ENCODE measurements at regions not wholly inside any gene's neighbourhood (a gene's known extent, or its start where the extent isn't known, plus 50 kb on each side); places are given as distances from the start of the nearest gene placed in this dataset.

DNA sequence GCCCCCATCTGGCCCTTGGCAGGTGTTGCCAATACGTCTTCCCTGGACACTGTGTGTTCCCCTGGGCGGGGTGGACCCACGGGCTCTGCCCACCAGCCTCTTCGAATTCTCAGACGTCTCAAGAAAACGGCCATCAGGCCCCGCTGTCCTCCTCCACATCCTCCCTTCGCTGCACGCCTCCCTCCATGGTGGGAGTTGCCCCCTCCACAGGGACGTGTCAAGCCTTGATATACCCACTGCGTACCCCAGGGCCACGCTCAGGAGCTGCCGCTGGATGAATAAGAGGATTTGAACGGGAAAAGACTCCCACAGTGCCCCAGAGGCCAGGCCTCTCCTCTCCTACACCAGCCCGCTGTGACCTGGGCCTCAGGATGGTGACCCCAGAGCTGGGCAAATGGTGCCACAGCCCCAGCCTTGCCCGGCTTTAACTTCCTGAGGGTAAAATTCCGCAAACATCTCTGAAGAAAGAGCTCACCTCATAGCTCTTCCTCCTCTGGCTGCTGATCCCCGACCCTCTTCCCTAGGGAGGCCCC is 399.3 kb upstream of the MYT1L start:
- H3K4me3 ChIP-seq (replicated peaks in 1 of 4; ENCODE audit: control extremely low read depth in 1 of 4, insufficient read depth in 1 of 4, low read depth in 3 of 4, low read length in 4 of 4) = no peak overlapping the region
- no peak for DNase-seq (ENCODE audit: low read depth in 2 of 2)
- H3K4me2 ChIP-seq (ENCODE audit: extremely low read depth, insufficient read depth, low read length) = no peak overlapping the region
- H3K4me1 ChIP-seq (ENCODE audit: control insufficient read depth, extremely low read depth, insufficient read depth, low read length) = no peaks in the 10 kb centered on the region
- H3K27me3 ChIP-seq (ENCODE audit: control insufficient read depth, insufficient read depth, low read length) = no peaks in the 10 kb centered on the region
- no peak overlapping the region for H3K27ac ChIP-seq (ENCODE audit: insufficient read depth, low read length)
- H2AFZ ChIP-seq (ENCODE audit: low read length) = no peak overlapping the region
- TF ChIP-seq EZH2 (IDR thresholded peaks at IDR 0.05; ENCODE audit: low read length, missing control alignments) = no peak
- TF ChIP-seq, protein P1, sequence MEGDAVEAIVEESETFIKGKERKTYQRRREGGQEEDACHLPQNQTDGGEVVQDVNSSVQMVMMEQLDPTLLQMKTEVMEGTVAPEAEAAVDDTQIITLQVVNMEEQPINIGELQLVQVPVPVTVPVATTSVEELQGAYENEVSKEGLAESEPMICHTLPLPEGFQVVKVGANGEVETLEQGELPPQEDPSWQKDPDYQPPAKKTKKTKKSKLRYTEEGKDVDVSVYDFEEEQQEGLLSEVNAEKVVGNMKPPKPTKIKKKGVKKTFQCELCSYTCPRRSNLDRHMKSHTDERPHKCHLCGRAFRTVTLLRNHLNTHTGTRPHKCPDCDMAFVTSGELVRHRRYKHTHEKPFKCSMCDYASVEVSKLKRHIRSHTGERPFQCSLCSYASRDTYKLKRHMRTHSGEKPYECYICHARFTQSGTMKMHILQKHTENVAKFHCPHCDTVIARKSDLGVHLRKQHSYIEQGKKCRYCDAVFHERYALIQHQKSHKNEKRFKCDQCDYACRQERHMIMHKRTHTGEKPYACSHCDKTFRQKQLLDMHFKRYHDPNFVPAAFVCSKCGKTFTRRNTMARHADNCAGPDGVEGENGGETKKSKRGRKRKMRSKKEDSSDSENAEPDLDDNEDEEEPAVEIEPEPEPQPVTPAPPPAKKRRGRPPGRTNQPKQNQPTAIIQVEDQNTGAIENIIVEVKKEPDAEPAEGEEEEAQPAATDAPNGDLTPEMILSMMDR (conservative IDR thresholded peaks at IDR 0.05 in 1 of 2, IDR thresholded peaks at IDR 0.05 in 1 of 2; ENCODE audit: low read depth in 1 of 2, low read length in 2 of 2) = no peak
- H3K36me3 ChIP-seq (ENCODE audit: control insufficient read depth, insufficient read depth, low read length) = no peaks in the 10 kb centered on the region
- no peaks in the 10 kb centered on the region for H3K9me3 ChIP-seq (ENCODE audit: control insufficient read depth, insufficient read depth, low read depth, low read length)
- no peaks in the 10 kb centered on the region for H3K79me2 ChIP-seq (ENCODE audit: control insufficient read depth, insufficient read depth, low read length)
- no peak overlapping the region for H3K9ac ChIP-seq (ENCODE audit: insufficient read depth, low read length)
- no peaks in the 10 kb centered on the region for H4K20me1 ChIP-seq (ENCODE audit: control insufficient read depth, extremely low read depth, insufficient read depth, low read length)

DNA sequence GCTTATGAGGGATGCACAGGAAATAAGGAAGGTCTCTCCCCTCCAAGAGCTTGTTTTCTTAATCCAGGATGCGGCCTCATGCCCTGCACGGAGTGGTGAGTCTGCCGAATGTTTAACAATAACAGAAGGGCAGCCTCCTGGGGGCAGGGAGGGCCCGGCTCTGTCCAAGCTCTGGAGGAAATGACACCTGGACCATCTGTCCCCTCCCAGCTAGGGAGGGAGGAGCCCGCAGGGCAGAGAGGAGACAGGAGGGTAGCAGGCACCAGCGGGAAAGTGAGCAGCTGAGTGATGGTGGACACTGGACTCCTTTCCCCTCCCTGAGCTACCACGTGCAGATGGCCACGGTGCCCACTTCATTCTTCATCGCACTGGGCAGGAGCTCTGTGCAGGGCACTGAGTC is 398.2 kb upstream of the MYT1L start:
- DNase-seq (ENCODE audit: low read depth in 2 of 2) = no peak
- H3K9me3 ChIP-seq (ENCODE audit: control insufficient read depth, insufficient read depth, low read depth, low read length) = no peaks in the 10 kb centered on the region

DNA sequence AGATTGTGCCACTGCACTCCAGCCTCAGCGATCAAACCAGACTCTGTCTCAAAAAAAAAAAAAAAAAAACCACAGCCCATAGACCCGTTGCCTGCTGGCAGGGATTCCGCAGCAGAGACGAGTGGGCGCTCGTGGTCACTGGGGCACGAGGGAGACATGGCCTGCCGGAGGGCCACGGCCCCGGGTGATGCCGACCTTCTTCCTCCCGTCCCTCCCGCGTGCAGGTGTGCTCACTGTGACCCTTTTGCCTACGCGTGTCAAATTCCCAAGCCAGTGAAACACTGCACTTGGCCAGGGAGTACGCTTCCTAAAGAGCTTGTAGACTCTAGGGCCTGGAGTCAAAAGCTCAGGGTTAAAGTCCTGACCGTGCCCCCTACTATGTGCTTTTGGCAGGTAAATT is 397.6 kb upstream of the MYT1L start:
- Histone ChIP-seq H3K27ac (ENCODE audit: insufficient read depth, low read length) (no peak overlapping the region), H3K36me3 (ENCODE audit: control insufficient read depth, insufficient read depth, low read length) (no peaks in the 10 kb centered on the region), H3K27me3 (ENCODE audit: control insufficient read depth, insufficient read depth, low read length) (no peaks in the 10 kb centered on the region), H3K4me1 (ENCODE audit: control insufficient read depth, extremely low read depth, insufficient read depth, low read length) (no peaks in the 10 kb centered on the region), H3K9me3 (ENCODE audit: control insufficient read depth, insufficient read depth, low read depth, low read length) (no peaks in the 10 kb centered on the region), H3K4me2 (ENCODE audit: extremely low read depth, insufficient read depth, low read length) (no peak overlapping the region), H3K4me3 (replicated peaks in 1 of 4; ENCODE audit: control extremely low read depth in 1 of 4, insufficient read depth in 1 of 4, low read depth in 3 of 4, low read length in 4 of 4) (no peak overlapping the region), H3K79me2 (ENCODE audit: control insufficient read depth, insufficient read depth, low read length) (no peaks in the 10 kb centered on the region), H2AFZ (ENCODE audit: low read length) (no peak overlapping the region), H4K20me1 (ENCODE audit: control insufficient read depth, extremely low read depth, insufficient read depth, low read length) (no peaks in the 10 kb centered on the region), H3K9ac (ENCODE audit: insufficient read depth, low read length) (no peak overlapping the region)
- DNase-seq (ENCODE audit: low read depth in 2 of 2) = no peak
- TF ChIP-seq, protein P1 (conservative IDR thresholded peaks at IDR 0.05 in 1 of 2, IDR thresholded peaks at IDR 0.05 in 1 of 2; ENCODE audit: low read depth in 1 of 2, low read length in 2 of 2) = no peak
- no peak for TF ChIP-seq EZH2 (IDR thresholded peaks at IDR 0.05; ENCODE audit: low read length, missing control alignments)

More for the DNA sequence above, 398.2 kb upstream of the MYT1L start:
- Histone ChIP-seq H3K4me1 (ENCODE audit: control insufficient read depth, extremely low read depth, insufficient read depth, low read length) (no peaks in the 10 kb centered on the region), H3K4me2 (ENCODE audit: extremely low read depth, insufficient read depth, low read length) (no peak overlapping the region), H3K27ac (ENCODE audit: insufficient read depth, low read length) (no peak overlapping the region), H3K36me3 (ENCODE audit: control insufficient read depth, insufficient read depth, low read length) (no peaks in the 10 kb centered on the region), H3K79me2 (ENCODE audit: control insufficient read depth, insufficient read depth, low read length) (no peaks in the 10 kb centered on the region), H2AFZ (ENCODE audit: low read length) (no peak overlapping the region), H3K4me3 (replicated peaks in 1 of 4; ENCODE audit: control extremely low read depth in 1 of 4, insufficient read depth in 1 of 4, low read depth in 3 of 4, low read length in 4 of 4) (no peak overlapping the region), H3K27me3 (ENCODE audit: control insufficient read depth, insufficient read depth, low read length) (no peaks in the 10 kb centered on the region), H4K20me1 (ENCODE audit: control insufficient read depth, extremely low read depth, insufficient read depth, low read length) (no peaks in the 10 kb centered on the region), H3K9ac (ENCODE audit: insufficient read depth, low read length) (no peak overlapping the region)
- TF ChIP-seq, protein P1 (conservative IDR thresholded peaks at IDR 0.05 in 1 of 2, IDR thresholded peaks at IDR 0.05 in 1 of 2; ENCODE audit: low read depth in 1 of 2, low read length in 2 of 2) = no peak
- no peak for TF ChIP-seq EZH2 (IDR thresholded peaks at IDR 0.05; ENCODE audit: low read length, missing control alignments)

All from fibroblast of lung (primary cell).